Kidney (tissue), 13 donors: ENCODE measurements at regions not wholly inside any gene's neighbourhood (a gene's known extent, or its start where the extent isn't known, plus 50 kb on each side); places are given as distances from the start of the nearest gene placed in this dataset.

Experiments
- DNase-seq, 5 donors: peaks; one replicate each; pipeline ENCODE4 v3.0.0-alpha.2; 2013 to 2020
- FAIRE-seq: peaks from 2 replicates; lab custom pipeline; 2012; peaks lifted over from hg19 to GRCh38; lab: Jason Lieb, UNC
- H3K27ac ChIP-seq, 2 donors: one replicate each; pipeline ENCODE4 v1.7.0; 2013; ENCODE audit warnings: low read depth in 2 of 2, low read length in 2 of 2, inconsistent platforms in 1 of 2
- H3K27me3 ChIP-seq: one replicate; pipeline ENCODE4 v1.7.1; 2013; ENCODE audit warnings: low read length, inconsistent platforms; ENCODE audit not compliant: control insufficient read depth, insufficient read depth
- H3K36me3 ChIP-seq, 3 donors: one replicate each; pipeline versions ENCODE4 v1.7.0 to v1.7.1; 2013; ENCODE audit warnings: low read length in 3 of 3, control low read depth in 1 of 3, inconsistent platforms in 1 of 3; ENCODE audit not compliant: insufficient read depth in 3 of 3, control insufficient read depth in 2 of 3
- H3K4me1 ChIP-seq, 3 donors: one replicate each; pipeline versions ENCODE4 v1.7.0 to v1.7.1; 2013; ENCODE audit warnings: low read length in 3 of 3, inconsistent platforms in 1 of 3, low read depth in 1 of 3; ENCODE audit not compliant: control insufficient read depth in 2 of 3, insufficient read depth in 2 of 3
- H3K4me3 ChIP-seq, 3 donors: one replicate each; pipeline versions ENCODE4 v1.7.0 to v1.8.1; 2013; ENCODE audit warnings: low read length in 3 of 3, control low read depth in 1 of 3, inconsistent platforms in 1 of 3
- H3K9ac ChIP-seq, 3 donors: one replicate each; pipeline versions ENCODE4 v1.7.0 to v1.7.1; 2013; ENCODE audit warnings: low read length in 3 of 3, control low read depth in 1 of 3, inconsistent platforms in 1 of 3
- H3K9me3 ChIP-seq, 3 donors: one replicate each; pipeline versions ENCODE4 v1.7.0 to v1.7.1; 2013; ENCODE audit warnings: low read length in 3 of 3, control low read depth in 1 of 3, inconsistent platforms in 1 of 3; ENCODE audit not compliant: control insufficient read depth in 2 of 3, insufficient read depth in 1 of 3
- intact Hi-C: fragments of 100-400 bp; cut with DNase I; formaldehyde crosslinking; loops from one replicate; pipeline ENCODE4 v1.11.1; 2022
- TF ChIP-seq, protein P1 (sequence below): IDR thresholded peaks from 3 replicates; pipeline ENCODE4 v1.5.1; 2012; ENCODE audit warnings: mild to moderate bottlenecking, moderate library complexity, borderline replicate concordance; ENCODE audit not compliant: insufficient read depth; ENCODE audit errors: extremely low read depth
- donor health status: control.
- donor health status: control.
- donor health status: control.
- donor health status: control.
- donor health status: control.
- donor health status: DM: yes; HTN: yes; CAD: no.
- donor health status: Normal renal cell carcinoma (clear cell type).

- no peaks in the 10 kb centered on the region for H3K9me3 ChIP-seq
- intact Hi-C loops = no loop called here
- no peaks in the 10 kb centered on the region for H3K27me3 ChIP-seq
These were observed 421.8 kb downstream of the SPRY2 start for GRCh38 chr13:79919091-79919490.

GRCh38 chr13:79918620-79919019, 422.3 kb downstream of the SPRY2 start:
- no peak for FAIRE-seq
- no peak overlapping the region for H3K9ac ChIP-seq
- intact Hi-C loops = no loop called here

More at GRCh38 chr13:79919091-79919490, 421.8 kb downstream of the SPRY2 start:
- DNase-seq = peak in 2 of 5 donors; percentile 19 to 54
- H3K36me3 ChIP-seq = no peaks in the 10 kb centered on the region
- no peak overlapping the region for H3K4me3 ChIP-seq
- no peak for FAIRE-seq
- H3K9ac ChIP-seq = no peak overlapping the region
- TF ChIP-seq, protein P1, sequence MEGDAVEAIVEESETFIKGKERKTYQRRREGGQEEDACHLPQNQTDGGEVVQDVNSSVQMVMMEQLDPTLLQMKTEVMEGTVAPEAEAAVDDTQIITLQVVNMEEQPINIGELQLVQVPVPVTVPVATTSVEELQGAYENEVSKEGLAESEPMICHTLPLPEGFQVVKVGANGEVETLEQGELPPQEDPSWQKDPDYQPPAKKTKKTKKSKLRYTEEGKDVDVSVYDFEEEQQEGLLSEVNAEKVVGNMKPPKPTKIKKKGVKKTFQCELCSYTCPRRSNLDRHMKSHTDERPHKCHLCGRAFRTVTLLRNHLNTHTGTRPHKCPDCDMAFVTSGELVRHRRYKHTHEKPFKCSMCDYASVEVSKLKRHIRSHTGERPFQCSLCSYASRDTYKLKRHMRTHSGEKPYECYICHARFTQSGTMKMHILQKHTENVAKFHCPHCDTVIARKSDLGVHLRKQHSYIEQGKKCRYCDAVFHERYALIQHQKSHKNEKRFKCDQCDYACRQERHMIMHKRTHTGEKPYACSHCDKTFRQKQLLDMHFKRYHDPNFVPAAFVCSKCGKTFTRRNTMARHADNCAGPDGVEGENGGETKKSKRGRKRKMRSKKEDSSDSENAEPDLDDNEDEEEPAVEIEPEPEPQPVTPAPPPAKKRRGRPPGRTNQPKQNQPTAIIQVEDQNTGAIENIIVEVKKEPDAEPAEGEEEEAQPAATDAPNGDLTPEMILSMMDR = no peak
- no peaks in the 10 kb centered on the region for H3K4me1 ChIP-seq
- H3K27ac ChIP-seq = no peak overlapping the region

GRCh38 chr13:79917628-79918027, 423.3 kb downstream of the SPRY2 start:
- Histone ChIP-seq H3K27ac (no peak overlapping the region), H3K9ac (no peak overlapping the region), H3K27me3 (no peaks in the 10 kb centered on the region), H3K36me3 (no peaks in the 10 kb centered on the region), H3K4me1 (no peaks in the 10 kb centered on the region), H3K4me3 (no peak overlapping the region), H3K9me3 (no peaks in the 10 kb centered on the region)
- intact Hi-C loops = no loop called here
- TF ChIP-seq, protein P1 = no peak
- DNase-seq (no peak), FAIRE-seq (no peak)

More at GRCh38 chr13:79918620-79919019, 422.3 kb downstream of the SPRY2 start:
- no peaks in the 10 kb centered on the region for H3K27me3 ChIP-seq
- DNase-seq = peak in 2 of 5 donors; percentile 17 to 52
- no peaks in the 10 kb centered on the region for H3K9me3 ChIP-seq
- H3K27ac ChIP-seq = no peak overlapping the region
- no peak overlapping the region for H3K4me3 ChIP-seq
- no peaks in the 10 kb centered on the region for H3K36me3 ChIP-seq
- H3K4me1 ChIP-seq = no peaks in the 10 kb centered on the region
- TF ChIP-seq, protein P1 = no peak

DNA sequence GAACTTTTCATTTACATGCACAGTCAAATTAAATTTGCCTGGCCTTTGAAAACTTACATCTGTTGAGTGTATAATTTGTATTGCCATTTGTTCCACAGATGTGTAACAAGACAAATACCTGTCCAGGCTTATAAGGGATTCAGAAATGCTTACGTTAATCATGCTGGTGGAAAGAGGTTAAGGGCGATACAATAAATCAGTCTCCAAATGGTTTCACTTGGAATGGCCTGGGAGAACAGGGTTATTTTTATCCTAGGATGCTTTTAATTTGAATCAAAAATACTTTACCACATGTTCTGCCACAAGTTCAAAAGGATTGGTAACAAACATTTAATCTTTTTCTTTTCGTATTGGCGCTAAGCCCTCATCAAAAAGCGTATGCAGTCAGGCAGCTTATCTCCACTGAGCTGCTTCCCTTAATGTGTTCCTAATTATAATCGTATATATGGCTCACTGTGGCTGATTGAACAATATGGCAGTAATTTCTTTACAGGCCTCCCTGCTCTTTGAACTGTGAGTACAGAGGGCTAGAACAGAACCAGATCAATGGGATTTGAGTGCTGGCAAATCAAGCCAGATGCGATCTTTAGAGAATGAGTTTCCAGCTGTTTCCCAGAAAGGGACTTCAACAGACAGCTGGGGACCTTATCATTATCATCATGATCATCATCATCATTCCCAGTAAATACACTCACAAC, 425.7 kb downstream of the SPRY2 start:
- Histone ChIP-seq H3K4me3 (no peak overlapping the region), H3K27ac (no peak overlapping the region), H3K4me1 (no peaks in the 10 kb centered on the region), H3K9me3 (no peaks in the 10 kb centered on the region), H3K36me3 (no peaks in the 10 kb centered on the region), H3K9ac (no peak overlapping the region), H3K27me3 (no peaks in the 10 kb centered on the region)
- no peak for FAIRE-seq
- peak in 2 of 5 donors; percentile 33 to 34 for DNase-seq
- TF ChIP-seq, protein P1 = no peak
- intact Hi-C loops = no loop called here
